Stimulated activated CD4-positive, alpha-beta T cell treated with anti-CD3 and anti-CD28 coated beads, Interleukin-15, amount 100 ng/mL, for 48 hours (primary cell): ENCODE measurements at regions not wholly inside any gene's neighbourhood (a gene's known extent, or its start where the extent isn't known, plus 50 kb on each side); places are given as distances from the start of the nearest gene placed in this dataset.

Experiments used
- DNase-seq, 2 donors: peaks; one replicate each; pipeline ENCODE4 v3.0.0-alpha.2; 2020; ENCODE audit warnings: low read depth in 2 of 2

- no peak for DNase-seq
Measured at GRCh38 chr18:78527984-78528383, 451.6 kb upstream of the SALL3 start.

GRCh38 chr18:78528411-78529258 is 451.0 kb upstream of the SALL3 start:
- no peak for DNase-seq

GRCh38 chr18:78531637-78532036 is 448.0 kb upstream of the SALL3 start:
- DNase-seq, result no peak

GRCh38 chr18:78538669-78539440 is 440.8 kb upstream of the SALL3 start:
- DNase-seq, result no peak

- no peak for DNase-seq
Measured at GRCh38 chr18:78540636-78541529, 438.7 kb upstream of the SALL3 start.

- DNase-seq, result no peak
Measured at GRCh38 chr18:78542204-78542603, 437.4 kb upstream of the SALL3 start.

GRCh38 chr18:78543201-78543725 is 436.4 kb upstream of the SALL3 start:
- DNase-seq, result no peak

- no peak for DNase-seq
Measured at GRCh38 chr18:78546281-78546680, 433.3 kb upstream of the SALL3 start.

GRCh38 chr18:78547817-78548216 is 431.8 kb upstream of the SALL3 start:
- DNase-seq, result no peak

GRCh38 chr18:78548261-78549058 is 431.2 kb upstream of the SALL3 start:
- DNase-seq, result no peak

GRCh38 chr18:78549971-78550370 is 429.6 kb upstream of the SALL3 start:
- DNase-seq, result no peak

GRCh38 chr18:78554944-78555608 is 424.5 kb upstream of the SALL3 start:
- no peak for DNase-seq

GRCh38 chr18:78557371-78557770 is 422.2 kb upstream of the SALL3 start:
- no peak for DNase-seq

GRCh38 chr18:78558101-78558810 is 421.4 kb upstream of the SALL3 start:
- DNase-seq, result no peak

- no peak for DNase-seq
Measured at GRCh38 chr18:78558948-78559347, 420.7 kb upstream of the SALL3 start.

- no peak for DNase-seq
Measured at GRCh38 chr18:78559584-78559983, 420.0 kb upstream of the SALL3 start.

- no peak for DNase-seq
Measured at GRCh38 chr18:78561757-78562510, 417.7 kb upstream of the SALL3 start.

GRCh38 chr18:78562531-78562961 is 417.1 kb upstream of the SALL3 start:
- no peak for DNase-seq

- DNase-seq, result no peak
Measured at GRCh38 chr18:78563110-78563509, 416.5 kb upstream of the SALL3 start.
